ENCODE measurements at regions not wholly inside any gene's neighbourhood (a gene's known extent, or its start where the extent isn't known, plus 50 kb on each side); places are given as distances from the start of the nearest gene placed in this dataset.

DNA sequence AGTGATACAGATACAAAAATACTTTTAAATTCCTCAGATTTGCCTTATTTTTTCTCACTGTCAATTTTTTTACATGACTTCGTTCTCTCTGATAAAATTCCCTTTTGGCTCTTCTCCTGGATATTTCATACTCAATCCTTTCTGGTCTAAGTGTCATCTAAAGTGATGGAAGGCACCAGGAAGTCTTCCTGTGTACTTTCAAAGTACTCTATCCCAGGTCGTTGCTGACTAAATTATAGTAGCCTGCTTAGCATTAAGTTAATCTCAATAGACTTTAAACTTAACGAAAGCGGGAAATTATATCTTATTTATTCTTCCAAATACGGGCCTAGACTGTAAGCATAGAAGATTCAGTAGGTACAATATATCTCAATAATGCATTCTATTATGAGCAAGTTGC lies 67.8 kb downstream of the CASP12 start:
- Histone ChIP-seq H3K9me3 (no peaks in the 10 kb centered on the region), H3K4me1 (ENCODE audit: control insufficient read depth in 1 of 2, low read depth in 2 of 2) (peaks cover 3 to 12% of the 10 kb centered on the region in 2 donors), H3K36me3 (no peaks in the 10 kb centered on the region), H3K27ac (no peak overlapping the region), H3K27me3 (replicated peaks; ENCODE audit: insufficient read depth) (no peaks in the 10 kb centered on the region), H3K4me3 (no peak overlapping the region)
- TF ChIP-seq, protein P1, sequence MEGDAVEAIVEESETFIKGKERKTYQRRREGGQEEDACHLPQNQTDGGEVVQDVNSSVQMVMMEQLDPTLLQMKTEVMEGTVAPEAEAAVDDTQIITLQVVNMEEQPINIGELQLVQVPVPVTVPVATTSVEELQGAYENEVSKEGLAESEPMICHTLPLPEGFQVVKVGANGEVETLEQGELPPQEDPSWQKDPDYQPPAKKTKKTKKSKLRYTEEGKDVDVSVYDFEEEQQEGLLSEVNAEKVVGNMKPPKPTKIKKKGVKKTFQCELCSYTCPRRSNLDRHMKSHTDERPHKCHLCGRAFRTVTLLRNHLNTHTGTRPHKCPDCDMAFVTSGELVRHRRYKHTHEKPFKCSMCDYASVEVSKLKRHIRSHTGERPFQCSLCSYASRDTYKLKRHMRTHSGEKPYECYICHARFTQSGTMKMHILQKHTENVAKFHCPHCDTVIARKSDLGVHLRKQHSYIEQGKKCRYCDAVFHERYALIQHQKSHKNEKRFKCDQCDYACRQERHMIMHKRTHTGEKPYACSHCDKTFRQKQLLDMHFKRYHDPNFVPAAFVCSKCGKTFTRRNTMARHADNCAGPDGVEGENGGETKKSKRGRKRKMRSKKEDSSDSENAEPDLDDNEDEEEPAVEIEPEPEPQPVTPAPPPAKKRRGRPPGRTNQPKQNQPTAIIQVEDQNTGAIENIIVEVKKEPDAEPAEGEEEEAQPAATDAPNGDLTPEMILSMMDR (IDR thresholded peaks at IDR 0.05): no peak
- ATAC-seq (ENCODE audit: insufficient number of reproducible peaks, low FRiP score, low read depth) (no peak), DNase-seq (ENCODE audit: low spot score) (no peak)

DNA sequence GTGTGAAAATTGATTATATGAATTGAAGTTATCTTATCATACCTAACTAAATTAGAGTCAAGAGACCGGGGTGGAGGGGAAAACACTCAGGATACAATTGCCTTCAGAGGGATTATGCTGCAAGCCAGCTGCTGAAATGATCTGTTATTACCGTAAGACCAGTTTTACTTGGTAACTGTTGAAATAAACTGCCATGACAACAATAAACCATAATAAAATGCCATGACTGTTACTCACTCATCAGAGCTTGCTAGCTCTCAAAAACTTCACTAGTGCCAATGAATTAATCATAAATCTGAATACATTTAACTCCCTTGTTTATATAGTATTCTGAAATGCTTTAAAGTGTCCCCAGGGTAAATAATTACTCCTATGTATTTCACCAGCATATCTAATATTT lies 68.2 kb downstream of the CASP12 start:
- H3K27ac ChIP-seq: no peak overlapping the region
- H3K4me1 ChIP-seq (ENCODE audit: control insufficient read depth in 1 of 2, low read depth in 2 of 2): peaks cover 3 to 12% of the 10 kb centered on the region in 2 donors
- H3K9me3 ChIP-seq: no peaks in the 10 kb centered on the region
- H3K27me3 ChIP-seq (replicated peaks; ENCODE audit: insufficient read depth): no peaks in the 10 kb centered on the region
- no peak overlapping the region for H3K4me3 ChIP-seq
- ATAC-seq (ENCODE audit: insufficient number of reproducible peaks, low FRiP score, low read depth): peak; percentile 55
- no peak for DNase-seq (ENCODE audit: low spot score)
- no peaks in the 10 kb centered on the region for H3K36me3 ChIP-seq
- TF ChIP-seq, protein P1 (IDR thresholded peaks at IDR 0.05): no peak

DNA sequence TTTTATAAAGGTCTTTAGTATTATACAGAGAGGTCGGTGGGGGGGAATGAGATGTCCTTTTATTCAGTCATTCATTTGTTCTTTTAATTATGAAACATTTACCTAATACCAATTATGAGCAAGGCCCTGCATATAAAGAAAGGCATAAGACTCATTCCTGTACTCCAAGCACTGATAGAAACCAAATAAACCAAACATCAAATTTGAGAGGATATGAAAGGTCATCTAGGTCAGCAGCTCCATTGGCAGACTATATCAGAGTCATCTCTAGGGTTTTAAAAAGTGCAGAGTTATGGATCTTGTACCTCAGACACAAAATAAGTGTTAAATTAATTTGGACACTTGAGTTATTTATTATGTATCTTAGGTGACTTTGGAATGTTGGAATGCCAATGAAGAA lies 71.5 kb downstream of the CASP12 start:
- H3K36me3 ChIP-seq: no peaks in the 10 kb centered on the region
- no peaks in the 10 kb centered on the region for H3K27me3 ChIP-seq (replicated peaks; ENCODE audit: insufficient read depth)
- peaks cover 3 to 12% of the 10 kb centered on the region in 2 donors for H3K4me1 ChIP-seq (ENCODE audit: control insufficient read depth in 1 of 2, low read depth in 2 of 2)
- H3K27ac ChIP-seq: no peak overlapping the region
- ATAC-seq (ENCODE audit: insufficient number of reproducible peaks, low FRiP score, low read depth): no peak
- TF ChIP-seq, protein P1 (IDR thresholded peaks at IDR 0.05): no peak
- no peaks in the 10 kb centered on the region for H3K9me3 ChIP-seq
- no peak for DNase-seq (ENCODE audit: low spot score)
- no peak overlapping the region for H3K4me3 ChIP-seq

GRCh38 chr11:104823657-104824056 lies 74.6 kb downstream of the CASP12 start:
- Histone ChIP-seq H3K4me3 (no peak overlapping the region), H3K27ac (no peak overlapping the region), H3K27me3 (replicated peaks; ENCODE audit: insufficient read depth) (no peaks in the 10 kb centered on the region), H3K4me1 (ENCODE audit: control insufficient read depth in 1 of 2, low read depth in 2 of 2) (peaks cover 0 to 5% of the 10 kb centered on the region in 2 donors), H3K36me3 (no peaks in the 10 kb centered on the region), H3K9me3 (no peaks in the 10 kb centered on the region)
- TF ChIP-seq, protein P1 (IDR thresholded peaks at IDR 0.05): no peak
- DNase-seq (ENCODE audit: low spot score): no peak
- no peak for ATAC-seq (ENCODE audit: insufficient number of reproducible peaks, low FRiP score, low read depth)

DNA sequence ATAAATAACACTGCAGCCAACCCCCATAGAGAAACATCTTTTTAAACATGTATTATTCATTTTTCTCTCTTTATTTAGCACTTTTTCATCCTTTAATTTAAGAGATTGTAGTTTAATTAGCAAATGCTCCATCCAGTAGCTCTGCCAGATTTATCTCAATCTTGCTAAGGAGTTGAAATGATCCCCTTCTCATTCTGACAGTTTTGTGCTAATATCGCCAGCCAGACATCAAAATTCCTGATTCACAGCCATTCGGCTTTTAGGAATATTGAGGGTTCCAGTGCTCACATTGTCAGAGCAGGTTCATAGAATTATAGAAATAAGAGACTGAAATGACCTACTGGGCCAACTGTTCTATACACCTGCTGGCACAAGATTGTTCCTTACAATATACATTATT lies 77.8 kb downstream of the CASP12 start:
- Histone ChIP-seq H3K9me3 (no peaks in the 10 kb centered on the region), H3K4me1 (ENCODE audit: control insufficient read depth in 1 of 2, low read depth in 2 of 2) (no peaks in the 10 kb centered on the region), H3K4me3 (no peak overlapping the region), H3K27me3 (replicated peaks; ENCODE audit: insufficient read depth) (no peaks in the 10 kb centered on the region), H3K27ac (no peak overlapping the region), H3K36me3 (no peaks in the 10 kb centered on the region)
- DNase-seq (ENCODE audit: low spot score) (no peak), ATAC-seq (ENCODE audit: insufficient number of reproducible peaks, low FRiP score, low read depth) (no peak)
- TF ChIP-seq, protein P1 (IDR thresholded peaks at IDR 0.05): no peak
